ENCODE measurements at regions not wholly inside any gene's neighbourhood (a gene's known extent, or its start where the extent isn't known, plus 50 kb on each side); places are given as distances from the start of the nearest gene placed in this dataset.

DNA sequence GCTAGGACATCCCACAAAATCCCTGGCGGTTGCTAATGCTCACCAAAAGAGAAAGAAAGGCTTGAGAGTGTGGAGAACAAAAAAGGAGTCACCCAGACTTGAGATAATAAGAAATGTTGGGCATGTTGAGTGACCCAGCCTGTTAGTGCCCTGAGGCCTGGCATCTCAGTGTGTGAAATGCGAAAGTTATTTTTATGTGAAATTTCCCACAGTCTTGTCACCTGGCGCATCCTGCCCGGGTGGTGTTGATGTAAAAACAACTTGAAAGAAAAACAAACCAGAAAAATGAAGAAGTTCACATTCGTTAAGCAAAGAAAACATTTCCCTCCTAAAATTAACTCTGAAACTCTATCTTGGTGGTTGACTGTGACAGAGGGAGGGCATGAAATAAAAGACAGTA is 495.2 kb downstream of the MID1IP1 start:
- no peaks in the 10 kb centered on the region for H3K9me3 ChIP-seq
- no peaks in the 10 kb centered on the region for H4K20me1 ChIP-seq (ENCODE audit: insufficient read depth)
- H3K36me3 ChIP-seq (replicated peaks in 1 of 2; ENCODE audit: control insufficient read depth in 1 of 2, insufficient read depth in 2 of 2, low read length in 1 of 2): no peaks in the 10 kb centered on the region
- CTCF ChIA-PET: no interaction called here
- whole genome bisulfite sequencing (ENCODE audit: low lambda C conversion rate): 38% methylated on average over 5 of the region's 5 CpGs
- no peak overlapping the region for H3K4me2 ChIP-seq
- TF ChIP-seq, protein P1, sequence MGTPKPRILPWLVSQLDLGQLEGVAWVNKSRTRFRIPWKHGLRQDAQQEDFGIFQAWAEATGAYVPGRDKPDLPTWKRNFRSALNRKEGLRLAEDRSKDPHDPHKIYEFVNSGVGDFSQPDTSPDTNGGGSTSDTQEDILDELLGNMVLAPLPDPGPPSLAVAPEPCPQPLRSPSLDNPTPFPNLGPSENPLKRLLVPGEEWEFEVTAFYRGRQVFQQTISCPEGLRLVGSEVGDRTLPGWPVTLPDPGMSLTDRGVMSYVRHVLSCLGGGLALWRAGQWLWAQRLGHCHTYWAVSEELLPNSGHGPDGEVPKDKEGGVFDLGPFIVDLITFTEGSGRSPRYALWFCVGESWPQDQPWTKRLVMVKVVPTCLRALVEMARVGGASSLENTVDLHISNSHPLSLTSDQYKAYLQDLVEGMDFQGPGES (IDR thresholded peaks at IDR 0.05; ENCODE audit: low read depth, low read length): no peak
- TF ChIP-seq RFX5 (IDR thresholded peaks at IDR 0.05; ENCODE audit: low read length) (no peak), NFIC (IDR thresholded peaks at IDR 0.05; ENCODE audit: borderline replicate concordance) (no peak), EZH2phosphoT487 (IDR thresholded peaks at IDR 0.05; ENCODE audit: borderline replicate concordance, low read depth) (no peak), POLR2AphosphoS5 (IDR thresholded peaks at IDR 0.05; ENCODE audit: low read depth, low read length) (no peak), MXI1 (IDR thresholded peaks at IDR 0.05; ENCODE audit: low read depth, low read length) (no peak), YY1 (IDR thresholded peaks at IDR 0.05; ENCODE audit: low read depth) (no peak), GATA2 (CRISPR knock-in tag; IDR thresholded peaks at IDR 0.05) (no peak), FOSL2 (IDR thresholded peaks at IDR 0.05; ENCODE audit: borderline replicate concordance, low read depth) (no peak), RXRA (IDR thresholded peaks at IDR 0.05; ENCODE audit: borderline replicate concordance, low read depth) (no peak), RAD21 (IDR thresholded peaks at IDR 0.05; ENCODE audit: low read length) (no peak), FOXM1 (IDR thresholded peaks at IDR 0.05; ENCODE audit: low read depth) (no peak), SMC3 (IDR thresholded peaks at IDR 0.05; ENCODE audit: low read depth, low read length) (no peak), ELF1 (IDR thresholded peaks at IDR 0.05) (no peak), TCF12 (IDR thresholded peaks at IDR 0.05) (no peak), MEF2A (IDR thresholded peaks at IDR 0.05; ENCODE audit: borderline replicate concordance, low read depth) (no peak)
- TF ChIP-seq, protein P2, sequence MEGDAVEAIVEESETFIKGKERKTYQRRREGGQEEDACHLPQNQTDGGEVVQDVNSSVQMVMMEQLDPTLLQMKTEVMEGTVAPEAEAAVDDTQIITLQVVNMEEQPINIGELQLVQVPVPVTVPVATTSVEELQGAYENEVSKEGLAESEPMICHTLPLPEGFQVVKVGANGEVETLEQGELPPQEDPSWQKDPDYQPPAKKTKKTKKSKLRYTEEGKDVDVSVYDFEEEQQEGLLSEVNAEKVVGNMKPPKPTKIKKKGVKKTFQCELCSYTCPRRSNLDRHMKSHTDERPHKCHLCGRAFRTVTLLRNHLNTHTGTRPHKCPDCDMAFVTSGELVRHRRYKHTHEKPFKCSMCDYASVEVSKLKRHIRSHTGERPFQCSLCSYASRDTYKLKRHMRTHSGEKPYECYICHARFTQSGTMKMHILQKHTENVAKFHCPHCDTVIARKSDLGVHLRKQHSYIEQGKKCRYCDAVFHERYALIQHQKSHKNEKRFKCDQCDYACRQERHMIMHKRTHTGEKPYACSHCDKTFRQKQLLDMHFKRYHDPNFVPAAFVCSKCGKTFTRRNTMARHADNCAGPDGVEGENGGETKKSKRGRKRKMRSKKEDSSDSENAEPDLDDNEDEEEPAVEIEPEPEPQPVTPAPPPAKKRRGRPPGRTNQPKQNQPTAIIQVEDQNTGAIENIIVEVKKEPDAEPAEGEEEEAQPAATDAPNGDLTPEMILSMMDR (IDR thresholded peaks at IDR 0.05): no peak
- TF ChIP-seq, protein P3, sequence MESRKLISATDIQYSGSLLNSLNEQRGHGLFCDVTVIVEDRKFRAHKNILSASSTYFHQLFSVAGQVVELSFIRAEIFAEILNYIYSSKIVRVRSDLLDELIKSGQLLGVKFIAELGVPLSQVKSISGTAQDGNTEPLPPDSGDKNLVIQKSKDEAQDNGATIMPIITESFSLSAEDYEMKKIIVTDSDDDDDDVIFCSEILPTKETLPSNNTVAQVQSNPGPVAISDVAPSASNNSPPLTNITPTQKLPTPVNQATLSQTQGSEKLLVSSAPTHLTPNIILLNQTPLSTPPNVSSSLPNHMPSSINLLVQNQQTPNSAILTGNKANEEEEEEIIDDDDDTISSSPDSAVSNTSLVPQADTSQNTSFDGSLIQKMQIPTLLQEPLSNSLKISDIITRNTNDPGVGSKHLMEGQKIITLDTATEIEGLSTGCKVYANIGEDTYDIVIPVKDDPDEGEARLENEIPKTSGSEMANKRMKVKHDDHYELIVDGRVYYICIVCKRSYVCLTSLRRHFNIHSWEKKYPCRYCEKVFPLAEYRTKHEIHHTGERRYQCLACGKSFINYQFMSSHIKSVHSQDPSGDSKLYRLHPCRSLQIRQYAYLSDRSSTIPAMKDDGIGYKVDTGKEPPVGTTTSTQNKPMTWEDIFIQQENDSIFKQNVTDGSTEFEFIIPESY (IDR thresholded peaks at IDR 0.05; ENCODE audit: borderline replicate concordance, low read depth): no peak
- H3K79me2 ChIP-seq (ENCODE audit: insufficient read depth): no peaks in the 10 kb centered on the region
- H3K27me3 ChIP-seq (ENCODE audit: insufficient read depth): no peaks in the 10 kb centered on the region; the same call in 1 of the 2 replicates
- H3F3A ChIP-seq (replicated peaks; ENCODE audit: insufficient read depth): no peaks in the 10 kb centered on the region
- no peak overlapping the region for H3K9ac ChIP-seq
- no peaks in the 10 kb centered on the region for H3K9me2 ChIP-seq
- no peak overlapping the region for H3K27ac ChIP-seq (ENCODE audit: low read depth in 2 of 2, low read length in 1 of 2)
- no peak overlapping the region for H2AFZ ChIP-seq (ENCODE audit: low read depth)
- no peaks in the 10 kb centered on the region for H3K4me1 ChIP-seq (ENCODE audit: control insufficient read depth in 1 of 2, insufficient read depth in 2 of 2, low read depth in 1 of 2, low read length in 1 of 2)
- POLR2A ChIA-PET: no interaction called here
- no peak overlapping the region for H3K4me3 ChIP-seq (ENCODE audit: low read depth in 2 of 2, low read length in 1 of 2)
- no peak for DNase-seq
